Neural progenitor cell (in vitro differentiated cells): ENCODE measurements at regions not wholly inside any gene's neighbourhood (a gene's known extent, or its start where the extent isn't known, plus 50 kb on each side); places are given as distances from the start of the nearest gene placed in this dataset.
A peak's percentile ranks its signal among the peaks of the same experiment; 100 is the strongest.

Experiments used
- DNase-seq: peaks from one replicate; pipeline ENCODE4 v3.0.0-alpha.2; 2016; ENCODE audit warnings: low spot score
- H2AFZ ChIP-seq: fragments of 200-600 bp; sonication (generic); replicated peaks from 2 replicates; pipeline ENCODE4 v1.6.1; 2016; ENCODE audit warnings: antibody characterized with exemption
- H3F3A ChIP-seq: fragments of 200-600 bp; sonication (generic); 2 replicates; pipeline ENCODE4 v1.6.1; 2016; ENCODE audit warnings: antibody characterized with exemption, low read depth
- H3K27ac ChIP-seq: fragments of 200-600 bp; sonication (generic); 2 replicates; pipeline ENCODE4 v1.5.1; 2016; ENCODE audit warnings: mild to moderate bottlenecking
- H3K27me3 ChIP-seq: fragments of 200-600 bp; sonication (generic); 2 replicates; pipeline ENCODE4 v1.6.1; 2016; ENCODE audit warnings: mild to moderate bottlenecking, moderate library complexity
- H3K36me3 ChIP-seq: fragments of 200-600 bp; sonication (generic); 2 replicates; pipeline ENCODE4 v1.5.1; 2016
- H3K4me1 ChIP-seq: fragments of 200-600 bp; sonication (generic); 2 replicates; pipeline ENCODE4 v1.6.1; 2016; ENCODE audit warnings: mixed run types
- H3K4me2 ChIP-seq: fragments of 200-600 bp; sonication (generic); 2 replicates; pipeline ENCODE4 v1.6.1; 2016
- H3K4me3 ChIP-seq: fragments of 200-600 bp; sonication (generic); 2 replicates; pipeline ENCODE4 v1.5.1; 2016
- H3K79me2 ChIP-seq: fragments of 200-600 bp; sonication (generic); 2 replicates; pipeline ENCODE4 v1.6.1; 2016; ENCODE audit warnings: low read depth
- H3K9ac ChIP-seq: fragments of 200-600 bp; sonication (generic); 2 replicates; pipeline ENCODE4 v1.6.1; 2016
- H3K9me3 ChIP-seq: fragments of 200-600 bp; sonication (generic); 2 replicates; pipeline ENCODE4 v1.5.1; 2016; ENCODE audit warnings: low read depth
- H4K20me1 ChIP-seq: fragments of 200-600 bp; sonication (generic); 2 replicates; pipeline ENCODE4 v1.6.1; 2016; ENCODE audit warnings: low read depth
- H3K27ac Mint-ChIP-seq: 3 replicates; pipeline ENCODE4 v1.8.0; 2021; ENCODE audit warnings: mixed read lengths
- H3K27me3 Mint-ChIP-seq: 2 replicates; pipeline ENCODE4 v1.8.0; 2022; ENCODE audit warnings: low read depth, mild to moderate bottlenecking, inconsistent platforms, moderate library complexity, mixed read lengths; ENCODE audit not compliant: insufficient read depth
- H3K36me3 Mint-ChIP-seq: 3 replicates; pipeline ENCODE4 v1.8.0; 2021; ENCODE audit warnings: mixed read lengths
- H3K4me1 Mint-ChIP-seq: 3 replicates; pipeline ENCODE4 v1.8.0; 2021; ENCODE audit warnings: mixed read lengths
- H3K4me3 Mint-ChIP-seq: 3 replicates; pipeline ENCODE4 v1.8.0; 2021; ENCODE audit warnings: mild to moderate bottlenecking, moderate library complexity, mixed read lengths
- H3K9me3 Mint-ChIP-seq: 3 replicates; pipeline ENCODE4 v1.8.0; 2020; ENCODE audit warnings: mixed read lengths
- CTCF ChIP-seq: fragments of 200-600 bp; sonication (generic); IDR thresholded peaks from 2 replicates; pipeline ENCODE4 v1.5.1; 2017; ENCODE audit warnings: antibody characterized with exemption, mild to moderate bottlenecking
- EZH2 ChIP-seq: fragments of 200-600 bp; sonication (generic); IDR thresholded peaks from 2 replicates; pipeline ENCODE4 v1.6.1; 2017; ENCODE audit warnings: antibody characterized with exemption, mild to moderate bottlenecking, moderate library complexity
- EZH2phosphoT487 ChIP-seq: fragments of 200-600 bp; sonication (generic); IDR thresholded peaks from 2 replicates; pipeline ENCODE4 v1.6.1; 2017; ENCODE audit warnings: antibody characterized with exemption

- Mint-ChIP-seq H3K4me3 (no peak overlapping the region), H3K36me3 (no peaks in the 10 kb centered on the region), H3K4me1 (peaks cover 25% of the 10 kb centered on the region), H3K27ac (no peak overlapping the region), H3K9me3 (peaks cover 4% of the 10 kb centered on the region), H3K27me3 (peaks cover 13% of the 10 kb centered on the region)
- no peaks in the 10 kb centered on the region for H3K79me2 ChIP-seq
- no peak overlapping the region for H2AFZ ChIP-seq
- H3K27me3 ChIP-seq, result no peaks in the 10 kb centered on the region
- no peaks in the 10 kb centered on the region for H4K20me1 ChIP-seq
- H3K4me3 ChIP-seq, result no peak overlapping the region
- H3K4me2 ChIP-seq, result no peak overlapping the region
- H3K9ac ChIP-seq, result no peak overlapping the region
- no peak for DNase-seq
- peaks cover 12% of the 10 kb centered on the region for H3F3A ChIP-seq
- no peak overlapping the region for H3K27ac ChIP-seq
- TF ChIP-seq EZH2, result no peak
- no peak for TF ChIP-seq EZH2phosphoT487
- no peak for TF ChIP-seq CTCF
- H3K36me3 ChIP-seq, result no peaks in the 10 kb centered on the region
- H3K9me3 ChIP-seq, result no peaks in the 10 kb centered on the region
- peaks cover 20% of the 10 kb centered on the region for H3K4me1 ChIP-seq
Observed at GRCh38 chr1:182735343-182735742, 51.0 kb upstream of the RGS8 start.

- Histone ChIP-seq H4K20me1 (no peaks in the 10 kb centered on the region), H3K27me3 (no peaks in the 10 kb centered on the region), H3K4me3 (no peak overlapping the region), H3K36me3 (no peaks in the 10 kb centered on the region), H3F3A (no peaks in the 10 kb centered on the region), H3K79me2 (no peaks in the 10 kb centered on the region), H3K9ac (no peak overlapping the region), H2AFZ (no peak overlapping the region), H3K4me2 (no peak overlapping the region), H3K27ac (no peak overlapping the region), H3K4me1 (no peaks in the 10 kb centered on the region), H3K9me3 (no peaks in the 10 kb centered on the region)
- Mint-ChIP-seq H3K4me1 (peaks cover 18% of the 10 kb centered on the region), H3K27me3 (peaks cover 9% of the 10 kb centered on the region), H3K36me3 (no peaks in the 10 kb centered on the region), H3K4me3 (peak overlapping the region; percentile 16), H3K27ac (peak overlapping the region; percentile 89), H3K9me3 (peaks cover 11% of the 10 kb centered on the region)
- TF ChIP-seq EZH2 (no peak), CTCF (no peak), EZH2phosphoT487 (no peak)
- DNase-seq, result no peak
Observed at GRCh38 chr1:182739545-182739944, 50.0 kb upstream of the NPL start.
